22Rv1 (cell line): ENCODE measurements at regions not wholly inside any gene's neighbourhood (a gene's known extent, or its start where the extent isn't known, plus 50 kb on each side); places are given as distances from the start of the nearest gene placed in this dataset.

ENCODE experiments used
- H3K27ac ChIP-seq: fragments of 450-650 bp; 2 replicates; pipeline ENCODE4 v1.5.1; 2017
- ZFX ChIP-seq: fragments of 450-650 bp; IDR thresholded peaks from 2 replicates; pipeline ENCODE4 v1.6.1; 2017; ENCODE audit warnings: antibody characterized with exemption, borderline replicate concordance
- TF ChIP-seq, protein P1 (sequence below): fragments of 450-650 bp; IDR thresholded peaks from 2 replicates; pipeline ENCODE4 v1.5.1; 2017; ENCODE audit warnings: mild to moderate bottlenecking

DNA sequence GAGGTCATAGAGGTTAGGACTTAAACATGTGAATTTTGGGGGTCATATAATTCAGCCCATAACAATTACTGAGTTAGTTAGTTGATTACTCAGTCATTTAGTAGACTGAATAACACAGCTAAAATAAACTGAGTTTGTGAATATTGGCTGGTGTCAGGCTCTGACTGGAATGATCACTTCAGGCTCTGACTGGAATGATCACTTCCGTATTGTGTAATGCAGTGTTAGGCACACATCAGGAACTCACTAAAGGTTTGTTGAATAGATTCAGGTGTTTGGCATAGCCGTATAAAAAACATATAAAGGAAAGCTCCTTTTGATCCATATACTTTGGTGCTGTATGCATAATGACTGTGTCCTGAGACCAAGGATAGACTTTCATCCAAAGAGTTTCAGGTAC is 610.5 kb downstream of the INSC start:
- TF ChIP-seq, protein P1, sequence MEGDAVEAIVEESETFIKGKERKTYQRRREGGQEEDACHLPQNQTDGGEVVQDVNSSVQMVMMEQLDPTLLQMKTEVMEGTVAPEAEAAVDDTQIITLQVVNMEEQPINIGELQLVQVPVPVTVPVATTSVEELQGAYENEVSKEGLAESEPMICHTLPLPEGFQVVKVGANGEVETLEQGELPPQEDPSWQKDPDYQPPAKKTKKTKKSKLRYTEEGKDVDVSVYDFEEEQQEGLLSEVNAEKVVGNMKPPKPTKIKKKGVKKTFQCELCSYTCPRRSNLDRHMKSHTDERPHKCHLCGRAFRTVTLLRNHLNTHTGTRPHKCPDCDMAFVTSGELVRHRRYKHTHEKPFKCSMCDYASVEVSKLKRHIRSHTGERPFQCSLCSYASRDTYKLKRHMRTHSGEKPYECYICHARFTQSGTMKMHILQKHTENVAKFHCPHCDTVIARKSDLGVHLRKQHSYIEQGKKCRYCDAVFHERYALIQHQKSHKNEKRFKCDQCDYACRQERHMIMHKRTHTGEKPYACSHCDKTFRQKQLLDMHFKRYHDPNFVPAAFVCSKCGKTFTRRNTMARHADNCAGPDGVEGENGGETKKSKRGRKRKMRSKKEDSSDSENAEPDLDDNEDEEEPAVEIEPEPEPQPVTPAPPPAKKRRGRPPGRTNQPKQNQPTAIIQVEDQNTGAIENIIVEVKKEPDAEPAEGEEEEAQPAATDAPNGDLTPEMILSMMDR, result no peak
- TF ChIP-seq ZFX, result no peak

DNA sequence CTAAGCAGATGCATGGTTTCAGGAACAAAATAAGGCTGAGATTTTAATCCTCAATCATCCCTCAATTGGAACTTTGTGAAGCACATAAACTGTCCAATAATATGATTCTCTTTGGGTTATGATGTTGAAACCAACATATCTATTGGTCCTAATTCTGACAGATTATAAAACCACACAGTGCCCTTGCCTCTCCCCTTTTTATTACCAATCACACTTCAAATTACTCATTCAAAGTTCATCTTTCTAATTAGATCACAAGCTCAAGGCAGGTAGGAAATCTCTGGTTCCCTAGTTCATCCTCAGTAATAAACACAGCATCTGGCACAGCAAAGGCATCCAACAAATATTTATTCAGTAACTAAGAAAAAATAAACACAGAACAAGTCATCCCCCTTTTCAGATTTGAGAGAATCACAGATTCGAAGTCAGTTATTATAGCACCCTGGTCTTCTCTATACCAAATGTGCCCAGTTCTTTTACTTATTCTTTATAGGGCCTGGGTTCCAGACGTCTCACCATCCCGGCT is 611.6 kb downstream of the INSC start:
- no peak overlapping the region for H3K27ac ChIP-seq
- TF ChIP-seq, protein P1, result no peak
- no peak for TF ChIP-seq ZFX

More for the DNA sequence above, 610.5 kb downstream of the INSC start:
- no peak overlapping the region for H3K27ac ChIP-seq

DNA sequence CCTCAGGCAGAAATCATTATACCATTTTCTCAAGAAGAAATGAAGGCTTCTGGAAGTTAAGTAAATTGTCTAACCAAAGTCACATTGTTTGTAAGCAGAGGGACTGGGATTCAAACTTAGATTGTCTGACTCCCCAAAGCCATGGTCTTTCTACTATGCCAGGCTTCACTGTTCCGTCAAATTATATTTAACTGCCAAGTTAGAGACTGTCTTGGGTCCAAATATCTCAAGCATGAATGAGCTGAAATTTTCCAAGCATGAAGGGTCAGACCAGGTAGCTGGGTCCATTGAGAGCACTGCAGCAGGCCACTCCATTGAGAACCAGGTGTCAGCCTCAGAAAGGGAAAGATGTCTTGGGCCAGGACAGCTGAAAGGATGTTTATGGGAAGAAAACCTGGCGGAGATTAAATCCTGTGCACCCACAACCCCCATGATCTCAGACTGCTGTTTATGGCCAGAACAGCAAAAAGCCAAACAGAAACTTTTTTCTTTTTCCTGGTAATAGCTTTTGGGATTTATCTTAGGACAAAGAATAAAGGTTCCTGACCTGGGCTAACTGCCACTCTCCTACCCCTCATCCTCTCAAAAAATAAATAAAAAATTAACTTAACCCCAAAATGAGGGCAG is 612.3 kb downstream of the INSC start:
- TF ChIP-seq, protein P1, result no peak
- no peak for TF ChIP-seq ZFX

DNA sequence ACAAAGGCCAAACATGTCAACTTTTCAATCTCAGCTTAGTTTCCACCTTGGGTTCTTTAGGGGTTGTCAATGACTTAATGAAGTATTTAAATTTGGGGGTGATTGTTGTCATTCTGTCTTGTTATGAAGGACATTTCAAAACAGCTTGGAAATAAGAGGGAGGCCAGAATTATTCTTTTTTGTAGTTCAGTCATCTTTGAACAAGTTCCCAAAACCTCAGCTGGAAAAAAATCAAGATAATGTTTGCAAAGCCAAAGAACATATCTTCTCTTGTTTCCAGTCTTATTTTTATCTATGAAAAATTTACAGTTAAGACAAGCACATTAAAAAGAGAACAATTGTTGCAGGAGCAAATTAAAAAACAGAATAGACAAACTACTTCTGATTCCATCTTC is 612.8 kb downstream of the INSC start:
- H3K27ac ChIP-seq, result no peak overlapping the region
- TF ChIP-seq, protein P1, result no peak
- TF ChIP-seq ZFX, result no peak

More for the DNA sequence above, 612.3 kb downstream of the INSC start:
- H3K27ac ChIP-seq, result no peak overlapping the region

DNA sequence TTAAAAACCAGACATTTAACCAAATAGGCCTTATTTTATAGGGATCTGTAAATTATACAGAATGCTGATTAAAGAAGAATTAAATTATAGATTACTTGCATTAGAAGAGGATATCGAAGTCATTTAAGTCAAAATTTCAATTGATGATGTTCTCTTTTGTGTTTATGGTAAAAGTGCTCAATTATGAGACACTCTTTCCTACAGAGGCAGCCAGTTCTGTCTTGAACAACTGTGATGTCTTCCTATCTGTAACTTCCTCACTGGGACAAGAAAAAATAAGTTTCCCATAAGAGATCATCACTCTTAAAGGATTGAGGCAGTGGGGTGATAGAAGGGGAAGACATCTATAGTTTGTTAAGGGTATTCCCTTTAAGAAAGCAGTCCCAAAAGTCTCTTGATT is 613.5 kb downstream of the INSC start:
- H3K27ac ChIP-seq, result no peak overlapping the region
- TF ChIP-seq, protein P1, result no peak
- TF ChIP-seq ZFX, result no peak

DNA sequence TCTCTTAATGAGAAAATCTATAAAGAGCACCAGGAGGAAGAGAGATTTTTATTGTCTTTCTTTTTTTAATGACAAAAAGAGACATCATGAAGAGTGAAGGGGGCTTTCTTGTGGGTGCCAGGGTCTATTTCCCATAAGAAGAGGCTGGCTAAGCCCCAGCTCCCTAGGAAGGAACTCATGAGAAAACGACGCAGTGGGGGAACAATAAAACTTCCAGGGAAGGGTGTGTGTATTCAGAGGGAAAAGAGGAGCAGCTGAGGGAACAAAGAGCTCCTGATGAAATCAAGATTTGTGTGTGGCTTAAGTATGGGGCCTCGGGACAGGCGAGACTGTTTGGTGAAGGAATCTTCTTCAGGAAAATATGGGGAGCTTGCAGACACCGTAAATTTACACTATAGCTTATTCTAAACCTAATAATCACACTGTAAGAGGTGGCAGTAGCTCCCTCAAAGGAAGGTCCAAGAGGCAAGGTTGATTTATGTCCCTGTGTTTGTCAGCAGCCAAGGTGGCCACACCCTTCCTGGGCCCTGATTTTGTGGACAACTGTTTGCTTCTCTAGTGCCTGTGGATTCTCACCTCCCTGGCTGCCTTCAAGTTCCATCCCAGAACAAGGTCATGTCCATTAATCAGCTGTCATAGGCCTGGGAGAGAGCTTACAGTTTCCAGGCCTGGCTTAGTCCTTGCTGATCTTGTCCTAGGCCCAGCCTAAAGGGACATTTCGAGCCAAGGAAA is 615.7 kb downstream of the INSC start:
- H3K27ac ChIP-seq, result no peak overlapping the region
- TF ChIP-seq, protein P1, result no peak
- TF ChIP-seq ZFX, result no peak

DNA sequence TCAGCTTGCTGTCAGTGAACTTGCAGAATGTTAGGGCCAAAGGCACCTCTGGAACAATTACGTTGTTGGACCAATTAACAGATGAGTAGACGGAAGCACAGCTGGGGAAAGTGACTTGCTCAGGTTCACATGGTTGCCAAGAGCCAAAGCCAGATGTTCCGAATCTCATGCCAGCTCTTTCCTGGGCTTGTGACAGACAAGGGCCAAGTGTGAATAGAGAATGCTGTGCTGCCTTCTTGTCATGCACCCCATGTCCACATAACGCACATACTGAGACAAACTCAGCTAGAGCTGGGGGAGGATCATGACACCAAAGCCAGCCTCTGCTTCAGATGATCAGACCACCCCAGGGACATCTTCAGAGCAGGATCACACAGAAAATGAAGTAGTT is 616.3 kb downstream of the INSC start:
- no peak overlapping the region for H3K27ac ChIP-seq
- no peak for TF ChIP-seq ZFX
- TF ChIP-seq, protein P1, result no peak
